H1 (cell line): ENCODE measurements at regions not wholly inside any gene's neighbourhood (a gene's known extent, or its start where the extent isn't known, plus 50 kb on each side); places are given as distances from the start of the nearest gene placed in this dataset.

Experiments used
- CTCF ChIA-PET: fragments of 300-600 bp; sonication (Branson Sonifier 250); formaldehyde crosslinking; loops from one replicate; lab custom pipeline; 2021; ENCODE audit not compliant: partially characterized antibody; lab: Charles Lee
- POLR2A ChIA-PET: fragments of 300-600 bp; sonication (Branson Sonifier 250); formaldehyde crosslinking; loops from one replicate; lab custom pipeline; 2021; ENCODE audit warnings: inconsistent platforms; ENCODE audit not compliant: partially characterized antibody; lab: Charles Lee
- DNase-seq, 2 experiments: peaks; one replicate each; pipeline versions ENCODE4 v3.0.0 to v3.0.0-alpha.2; 2010 to 2022; ENCODE audit warnings: low spot score in 2 of 2, low read depth in 1 of 2, mixed read lengths in 1 of 2
- FAIRE-seq: peaks from 2 replicates; lab custom pipeline; 2011; peaks lifted over from hg19 to GRCh38; lab: Jason Lieb, UNC
- H2AFZ ChIP-seq: 2 replicates; pipeline ENCODE4 v1.8.1; 2012; ENCODE audit warnings: low read length, inconsistent platforms
- H2AK5ac ChIP-seq: 2 replicates; pipeline ENCODE4 v1.6.1; 2013; ENCODE audit warnings: low read depth, low read length
- H2BK120ac ChIP-seq: replicated peaks from 2 replicates; pipeline ENCODE3; 2013; ENCODE audit warnings: low read depth, low read length, inconsistent platforms
- H2BK12ac ChIP-seq: 2 replicates; pipeline ENCODE4 v1.6.1; 2013; ENCODE audit warnings: low read depth, low read length
- H2BK15ac ChIP-seq: 2 replicates; pipeline ENCODE4 v1.6.1; 2013; ENCODE audit warnings: low read length
- H2BK20ac ChIP-seq: 2 replicates; pipeline ENCODE4 v1.6.1; 2013; ENCODE audit warnings: low read length
- H2BK5ac ChIP-seq: 2 replicates; pipeline ENCODE4 v1.6.1; 2013; ENCODE audit warnings: low read depth, low read length
- H3K14ac ChIP-seq: 2 replicates; pipeline ENCODE4 v1.6.1; 2013; ENCODE audit warnings: inconsistent platforms; ENCODE audit not compliant: insufficient read length
- H3K18ac ChIP-seq: 2 replicates; pipeline ENCODE4 v1.6.1; 2013; ENCODE audit warnings: low read length; ENCODE audit errors: extremely low read depth
- H3K23ac ChIP-seq: 2 replicates; pipeline ENCODE4 v1.6.1; 2013; ENCODE audit warnings: inconsistent platforms; ENCODE audit not compliant: insufficient read length
- H3K23me2 ChIP-seq: 2 replicates; pipeline ENCODE4 v1.6.1; 2013; ENCODE audit warnings: low read depth, low read length
- H3K27ac ChIP-seq: 2 replicates; pipeline ENCODE4 v1.6.1; 2011; ENCODE audit warnings: low read depth, low read length, inconsistent platforms
- H3K27me3 ChIP-seq, 4 experiments: replicated peaks in 1 of 4; 1 replicate in 1 of 4; 2 replicates in 3 of 4; pipeline versions ENCODE4 v1.6.1 to v1.8.1; 2011 to 2013; ENCODE audit warnings: low read length in 3 of 4, mild to moderate bottlenecking in 3 of 4, inconsistent platforms in 2 of 4, mixed read lengths in 2 of 4, moderate library complexity in 1 of 4; ENCODE audit not compliant: control insufficient read depth in 3 of 4, insufficient read depth in 3 of 4; ENCODE audit errors: extremely low read depth in 1 of 4
- H3K36me3 ChIP-seq, 4 experiments: 2 replicates each; pipeline versions ENCODE4 v1.6.1 to v1.8.1; 2011 to 2013; ENCODE audit warnings: mild to moderate bottlenecking in 4 of 4, low read length in 3 of 4, moderate library complexity in 2 of 4, control low read depth in 1 of 4, inconsistent platforms in 1 of 4; ENCODE audit not compliant: insufficient read depth in 4 of 4, control insufficient read depth in 2 of 4
- H3K4ac ChIP-seq: replicated peaks from 2 replicates; pipeline ENCODE3; 2013; ENCODE audit warnings: low read length, low read depth, mixed read lengths, inconsistent platforms; ENCODE audit not compliant: insufficient read length
- H3K4me1 ChIP-seq, 4 experiments: replicated peaks in 1 of 4; 1 replicate in 1 of 4; 2 replicates in 3 of 4; pipeline versions ENCODE4 v1.6.1 to v1.8.1; 2011 to 2013; ENCODE audit warnings: low read length in 3 of 4, inconsistent platforms in 2 of 4, mixed read lengths in 1 of 4; ENCODE audit not compliant: insufficient read depth in 4 of 4, control insufficient read depth in 3 of 4
- H3K4me2 ChIP-seq, 2 experiments: 2 replicates each; pipeline versions ENCODE4 v1.6.1 to v1.8.1; 2011 to 2013; ENCODE audit warnings: low read depth in 2 of 2, low read length in 2 of 2, control low read depth in 1 of 2, inconsistent platforms in 1 of 2, mild to moderate bottlenecking in 1 of 2; ENCODE audit not compliant: insufficient read depth in 1 of 2
- H3K4me3 ChIP-seq, 4 experiments: fragments of 200-600, 300-600 bp in 1 of 4; sonication (generic), shearing (Covaris generic), sonication (Bioruptor Twin) in 1 of 4; 2 replicates each; pipeline versions ENCODE4 v1.5.1 to v1.8.1; 2011 to 2016; ENCODE audit warnings: low read length in 4 of 4, low read depth in 3 of 4, control low read depth in 2 of 4, inconsistent platforms in 2 of 4, mild to moderate bottlenecking in 2 of 4, mixed read lengths in 1 of 4, moderate library complexity in 1 of 4; ENCODE audit not compliant: insufficient read depth in 2 of 4; ENCODE audit errors: extremely low read depth in 1 of 4
- H3K56ac ChIP-seq: replicated peaks from 2 replicates; pipeline ENCODE3; 2013; ENCODE audit warnings: low read depth, mild to moderate bottlenecking, mixed read lengths, low read length, inconsistent platforms; ENCODE audit not compliant: insufficient read length
- H3K79me1 ChIP-seq: 2 replicates; pipeline ENCODE4 v1.6.1; 2013; ENCODE audit warnings: low read depth, low read length, control low read depth
- H3K79me2 ChIP-seq, 2 experiments: 2 replicates each; pipeline versions ENCODE4 v1.6.1 to v1.8.1; 2012 to 2013; ENCODE audit warnings: low read length in 2 of 2, mild to moderate bottlenecking in 2 of 2, inconsistent platforms in 1 of 2; ENCODE audit not compliant: insufficient read depth in 2 of 2, control insufficient read depth in 1 of 2
- H3K9ac ChIP-seq, 4 experiments: replicated peaks in 1 of 4; 1 replicate in 1 of 4; 2 replicates in 3 of 4; pipeline versions ENCODE4 v1.6.1 to v1.8.1; 2011 to 2013; ENCODE audit warnings: low read depth in 3 of 4, low read length in 3 of 4, control low read depth in 2 of 4, mild to moderate bottlenecking in 2 of 4, moderate library complexity in 2 of 4, inconsistent platforms in 1 of 4; ENCODE audit errors: extremely low read depth in 1 of 4
- H3K9me3 ChIP-seq, 2 experiments: 2 replicates each; pipeline versions ENCODE4 v1.6.1 to v1.8.1; 2012 to 2013; ENCODE audit warnings: mild to moderate bottlenecking in 2 of 2, moderate library complexity in 2 of 2, control low read depth in 1 of 2, inconsistent platforms in 1 of 2, low read depth in 1 of 2, low read length in 1 of 2, mixed read lengths in 1 of 2; ENCODE audit not compliant: insufficient read depth in 2 of 2
- H4K20me1 ChIP-seq, 2 experiments: replicated peaks in 1 of 2; 2 replicates each; pipeline versions ENCODE3 to v1.8.1; 2011 to 2013; ENCODE audit warnings: inconsistent platforms in 2 of 2, low read length in 2 of 2, mild to moderate bottlenecking in 1 of 2; ENCODE audit not compliant: insufficient read depth in 2 of 2, control insufficient read depth in 1 of 2
- H4K5ac ChIP-seq: 2 replicates; pipeline ENCODE4 v1.6.1; 2013; ENCODE audit warnings: low read length, low read depth, mixed read lengths, inconsistent platforms; ENCODE audit not compliant: insufficient read length
- H4K8ac ChIP-seq: 2 replicates; pipeline ENCODE4 v1.8.0; 2013; ENCODE audit warnings: mild to moderate bottlenecking, moderate library complexity, low read length, inconsistent platforms; ENCODE audit not compliant: insufficient read depth; ENCODE audit errors: extremely low read depth
- H4K91ac ChIP-seq: replicated peaks from 2 replicates; pipeline ENCODE3; 2013; ENCODE audit warnings: low read length, mixed read lengths, inconsistent platforms; ENCODE audit not compliant: insufficient read length
- BCL11A ChIP-seq, 2 experiments: IDR thresholded peaks; one replicate each; pipeline ENCODE4 v1.6.1; 2011; ENCODE audit warnings: low read depth in 2 of 2, low read length in 2 of 2, mild to moderate bottlenecking in 2 of 2
- CTBP2 ChIP-seq: IDR thresholded peaks from 2 replicates; pipeline ENCODE4 v1.7.0; 2011; ENCODE audit warnings: borderline replicate concordance, mild to moderate bottlenecking, moderate library complexity, mixed read lengths, low read length; ENCODE audit not compliant: insufficient read depth, insufficient read length
- GABPA ChIP-seq: IDR thresholded peaks from 2 replicates; pipeline ENCODE4 v1.6.1; 2011; ENCODE audit warnings: mild to moderate bottlenecking, low read length, moderate library complexity, borderline replicate concordance; ENCODE audit not compliant: insufficient read depth
- HDAC6 ChIP-seq: IDR thresholded peaks from one replicate; pipeline ENCODE4 v1.7.1; 2012; ENCODE audit warnings: low read depth, mild to moderate bottlenecking, inconsistent platforms, low read length, moderate library complexity
- KDM1A ChIP-seq: fragments of 200-600, 300-600 bp; sonication (generic); IDR thresholded peaks from 2 replicates; pipeline ENCODE4 v1.7.1; 2016; ENCODE audit warnings: mild to moderate bottlenecking, low read length, borderline replicate concordance
- POU5F1 ChIP-seq: IDR thresholded peaks from 2 replicates; pipeline ENCODE4 v1.6.1; 2011; ENCODE audit warnings: low read depth, mild to moderate bottlenecking, low read length, moderate library complexity
- RAD21 ChIP-seq, 2 experiments: IDR thresholded peaks in 1 of 2; conservative IDR thresholded peaks in 1 of 2; 2 replicates each; pipeline ENCODE4 v1.6.1; 2011; ENCODE audit warnings: low read depth in 2 of 2, low read length in 2 of 2, improper control_type of control experiment in 1 of 2, inconsistent platforms in 1 of 2, mild to moderate bottlenecking in 1 of 2, moderate library complexity in 1 of 2
- SUZ12 ChIP-seq: fragments of 200-600 bp; sonication (generic); IDR thresholded peaks from 2 replicates; pipeline ENCODE4 v1.6.1; 2012; ENCODE audit warnings: mild to moderate bottlenecking, inconsistent platforms, low read length, moderate library complexity, mixed read lengths
- TEAD4 ChIP-seq: IDR thresholded peaks from 2 replicates; pipeline ENCODE4 v1.6.1; 2012; ENCODE audit warnings: low read depth, low read length, inconsistent platforms, mixed read lengths
- WGBS, 2 experiments: shearing (Covaris generic) in 1 of 2; methylation state at CpG; one replicate each; pipeline versions ENCODE4 v1.1.6 to v1.1.7; 2013 to 2015; ENCODE audit warnings: low lambda C conversion rate in 2 of 2, mixed read lengths in 2 of 2, inconsistent platforms in 1 of 2, low coverage in 1 of 2, missing lambda C conversion rate in 1 of 2; ENCODE audit not compliant: insufficient replicate concordance in 2 of 2, insufficient coverage in 1 of 2, insufficient read length in 1 of 2; ENCODE audit errors: extremely low coverage in 1 of 2, missing lambda C conversion rate in 1 of 2; 5-methylcytosine and 5-hydroxymethylcytosine counted together

DNA sequence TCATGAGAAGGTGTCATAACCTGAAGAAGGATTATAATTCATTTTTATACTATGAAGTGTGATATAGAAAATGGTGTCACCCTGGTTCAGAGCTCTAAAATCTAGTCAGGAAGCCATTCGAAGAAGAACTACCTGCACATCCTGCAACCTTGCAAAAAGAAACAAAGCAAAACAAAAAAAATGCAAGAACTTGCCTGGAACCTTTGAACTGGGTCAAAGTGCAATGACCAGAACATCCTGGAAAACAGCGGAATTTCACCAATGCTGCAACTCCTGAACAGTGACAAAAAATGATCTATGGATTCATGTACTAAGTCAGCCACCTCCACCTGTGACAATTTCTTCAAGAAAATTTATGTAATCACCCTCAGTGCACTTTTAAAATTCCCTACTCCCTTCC, 1083.3 kb upstream of the GYPC start:
- no peaks in the 10 kb centered on the region for H4K20me1 ChIP-seq
- H3K23me2 ChIP-seq, result no peaks in the 10 kb centered on the region
- ChIA-PET CTCF (no interaction called here), POLR2A (no interaction called here)
- no peak overlapping the region for H3K4ac ChIP-seq
- H3K56ac ChIP-seq, result no peak overlapping the region
- H3K27me3 ChIP-seq, result no peaks in the 10 kb centered on the region
- no peak overlapping the region for H2BK12ac ChIP-seq
- H2BK20ac ChIP-seq, result no peak overlapping the region
- H3K4me2 ChIP-seq, result no peak overlapping the region
- no peak overlapping the region for H2BK5ac ChIP-seq
- no peak overlapping the region for H3K23ac ChIP-seq
- no peak overlapping the region for H4K91ac ChIP-seq
- H4K5ac ChIP-seq, result no peak overlapping the region
- DNase-seq (no peak), FAIRE-seq (no peak)
- H3K4me3 ChIP-seq, result no peak overlapping the region
- 90% methylated on average over 2 of the region's 2 CpGs; no CpG with 5 or more reads in 1 of the 2 experiments for WGBS, 2 experiments
- no peak overlapping the region for H3K18ac ChIP-seq
- no peak overlapping the region for H3K9ac ChIP-seq
- TF ChIP-seq RAD21 (IDR thresholded peaks at IDR 0.05 in 1 of 2, conservative IDR thresholded peaks at IDR 0.05 in 1 of 2; ENCODE audit: low read depth in 2 of 2, low read length in 2 of 2) (no peak), POU5F1 (no peak), HDAC6 (no peak), BCL11A (IDR thresholded peaks at IDR 0.05; ENCODE audit: low read depth in 2 of 2, low read length in 2 of 2) (no peak), TEAD4 (no peak), GABPA (no peak), CTBP2 (no peak), KDM1A (no peak), SUZ12 (no peak)
- H2BK15ac ChIP-seq, result no peak overlapping the region
- H2AK5ac ChIP-seq, result no peak overlapping the region
- H3K79me1 ChIP-seq, result no peaks in the 10 kb centered on the region
- no peaks in the 10 kb centered on the region for H3K9me3 ChIP-seq
- no peak overlapping the region for H4K8ac ChIP-seq
- H3K36me3 ChIP-seq, result no peaks in the 10 kb centered on the region
- H2BK120ac ChIP-seq, result no peak overlapping the region
- H2AFZ ChIP-seq, result no peak overlapping the region
- no peaks in the 10 kb centered on the region for H3K79me2 ChIP-seq
- H3K4me1 ChIP-seq, result no peaks in the 10 kb centered on the region
- no peak overlapping the region for H3K27ac ChIP-seq
- H3K14ac ChIP-seq, result no peak overlapping the region
